HCT116 (cell line): ENCODE measurements at regions not wholly inside any gene's neighbourhood (a gene's known extent, or its start where the extent isn't known, plus 50 kb on each side); places are given as distances from the start of the nearest gene placed in this dataset.

ENCODE experiments used
- ATAC-seq: fragments of 200-7000 bp; cut with Tn5 transposase; 2 replicates; pipeline ENCODE4 v1.9.1; 2020; ENCODE audit warnings: mild to moderate bottlenecking, moderate library complexity
- BruUV-seq: library from RNA; stranded (reverse); fragments of 400-500 nt; replicated peaks from 2 replicates; lab custom pipeline; 2021; lab: Mats Ljungman, UMichigan
- CTCF ChIA-PET: fragments of 300-600 bp; sonication (Branson Sonifier 250); formaldehyde crosslinking; loops from one replicate; lab custom pipeline; 2021; ENCODE audit warnings: antibody characterized with exemption; lab: Charles Lee
- POLR2A ChIA-PET: fragments of 300-600, 350-600 bp; sonication (Branson Sonifier 250); formaldehyde crosslinking; loops from one replicate; lab custom pipeline; 2021; ENCODE audit warnings: antibody characterized with exemption; lab: Charles Lee
- RAD21 ChIA-PET, 2 experiments: fragments of 300-600 bp; sonication (Branson Sonifier 250); formaldehyde crosslinking; loops; one replicate each; lab custom pipeline; 2023; ENCODE audit warnings: low total read pairs in 2 of 2; ENCODE audit not compliant: uncharacterized antibody in 2 of 2, unreplicated experiment in 2 of 2, low non-redundant PET in 1 of 2; lab: Charles Lee
- DNase-seq: peaks from one replicate; pipeline ENCODE4 v3.0.0-alpha.2; 2010; ENCODE audit warnings: low read depth, low spot score
- H2AFZ ChIP-seq: fragments of 200-600 bp; shearing (Covaris generic), sonication (generic); 2 replicates; pipeline ENCODE4 v1.6.1; 2017; ENCODE audit warnings: low read depth, mixed run types, mixed read lengths, antibody characterized with exemption, low read length; ENCODE audit not compliant: poor library complexity, severe bottlenecking
- H3K27ac ChIP-seq: 2 replicates; pipeline ENCODE4 v1.5.1; 2012; ENCODE audit warnings: low read depth, low read length
- H3K27me3 ChIP-seq: fragments of 200-600 bp; sonication (generic); 2 replicates; pipeline ENCODE4 v1.6.1; 2016; ENCODE audit warnings: mixed run types, low read length, mixed read lengths; ENCODE audit not compliant: insufficient read depth
- H3K36me3 ChIP-seq, 2 experiments: fragments of 200-500 bp in 1 of 2; fragments of 200-600 bp in 1 of 2; sonication (Bioruptor generic) in 1 of 2; sonication (generic) in 1 of 2; 2 replicates each; pipeline versions ENCODE4 v1.5.1 to v1.6.1; 2014 to 2016; ENCODE audit warnings: low read length in 2 of 2, inconsistent platforms in 1 of 2, mixed read lengths in 1 of 2, mixed run types in 1 of 2; ENCODE audit not compliant: insufficient read depth in 2 of 2, control insufficient read depth in 1 of 2
- H3K4me1 ChIP-seq, 2 experiments: fragments of 200-600 bp in 1 of 2; sonication (generic) in 1 of 2; 2 replicates each; pipeline versions ENCODE4 v1.5.1 to v1.6.1; 2012 to 2017; ENCODE audit warnings: low read length in 2 of 2, inconsistent platforms in 1 of 2, mild to moderate bottlenecking in 1 of 2, mixed read lengths in 1 of 2, mixed run types in 1 of 2, moderate library complexity in 1 of 2; ENCODE audit not compliant: insufficient read depth in 2 of 2, control insufficient read depth in 1 of 2
- H3K4me2 ChIP-seq: fragments of 200-600 bp; sonication (generic); 2 replicates; pipeline ENCODE4 v1.6.1; 2017; ENCODE audit warnings: mixed run types, low read length, mixed read lengths
- H3K4me3 ChIP-seq, 2 experiments: fragments of 200-600 bp in 1 of 2; sonication (generic) in 1 of 2; replicated peaks in 1 of 2; 2 replicates each; pipeline ENCODE4 v1.5.1; 2011 to 2016; ENCODE audit warnings: low read length in 2 of 2, control low read depth in 1 of 2, low read depth in 1 of 2, mild to moderate bottlenecking in 1 of 2, mixed read lengths in 1 of 2, mixed run types in 1 of 2
- H3K79me2 ChIP-seq: fragments of 200-600 bp; sonication (generic); 2 replicates; pipeline ENCODE4 v1.6.1; 2017; ENCODE audit warnings: mild to moderate bottlenecking, mixed run types, low read length, moderate library complexity, mixed read lengths; ENCODE audit not compliant: insufficient read depth
- H3K9ac ChIP-seq: fragments of 200-600 bp; sonication (generic); 2 replicates; pipeline ENCODE4 v1.6.1; 2016; ENCODE audit warnings: low read length, mixed read lengths
- H3K9me2 ChIP-seq: fragments of 200-600 bp; sonication (generic), shearing (Covaris generic); 2 replicates; pipeline ENCODE4 v1.6.1; 2017; ENCODE audit warnings: mixed run types, mild to moderate bottlenecking, moderate library complexity; ENCODE audit not compliant: insufficient read depth
- H3K9me3 ChIP-seq, 2 experiments: fragments of 200-500 bp in 1 of 2; fragments of 200-600 bp in 1 of 2; sonication (Bioruptor generic) in 1 of 2; sonication (generic) in 1 of 2; 2 replicates each; pipeline ENCODE4 v1.6.1; 2014 to 2017; ENCODE audit warnings: low read length in 2 of 2, mixed read lengths in 2 of 2, inconsistent platforms in 1 of 2, low read depth in 1 of 2, mild to moderate bottlenecking in 1 of 2, mixed run types in 1 of 2, moderate library complexity in 1 of 2; ENCODE audit not compliant: control insufficient read depth in 1 of 2, insufficient read depth in 1 of 2
- H4K20me1 ChIP-seq: fragments of 200-600 bp; sonication (generic), shearing (Covaris generic); 2 replicates; pipeline ENCODE4 v1.6.1; 2017; ENCODE audit warnings: mixed run types, mild to moderate bottlenecking, moderate library complexity; ENCODE audit not compliant: insufficient read depth
- ATF3 ChIP-seq: IDR thresholded peaks from 2 replicates; pipeline ENCODE4 v1.6.1; 2012
- CEBPB ChIP-seq: IDR thresholded peaks from 2 replicates; pipeline ENCODE4 v1.6.1; 2012; ENCODE audit warnings: low read depth
- EGR1 ChIP-seq: IDR thresholded peaks from 2 replicates; pipeline ENCODE4 v1.6.1; 2012; ENCODE audit warnings: low read depth
- ELF1 ChIP-seq: IDR thresholded peaks from 2 replicates; pipeline ENCODE4 v1.6.1; 2012; ENCODE audit warnings: low read depth, borderline replicate concordance
- EZH2 ChIP-seq: fragments of 200-600 bp; sonication (generic); IDR thresholded peaks from 2 replicates; pipeline ENCODE4 v1.6.1; 2017; ENCODE audit warnings: antibody characterized with exemption, mixed run types
- EZH2phosphoT487 ChIP-seq: fragments of 200-600 bp; IDR thresholded peaks from 2 replicates; pipeline ENCODE4 v1.6.1; 2018; ENCODE audit warnings: antibody characterized with exemption, borderline replicate concordance
- FOSL1 ChIP-seq: IDR thresholded peaks from 2 replicates; pipeline ENCODE4 v1.6.1; 2012; ENCODE audit warnings: low read depth
- MAX ChIP-seq: IDR thresholded peaks from 2 replicates; pipeline ENCODE4 v1.6.1; 2012
- POLR2AphosphoS5 ChIP-seq: IDR thresholded peaks from 2 replicates; pipeline ENCODE4 v1.6.1; 2011; ENCODE audit warnings: mild to moderate bottlenecking, low read depth, low read length, moderate library complexity
- SP1 ChIP-seq: IDR thresholded peaks from 2 replicates; pipeline ENCODE4 v1.6.1; 2012; ENCODE audit warnings: low read depth
- SRF ChIP-seq: IDR thresholded peaks from 2 replicates; pipeline ENCODE4 v1.6.1; 2012; ENCODE audit warnings: low read depth
- ZBTB33 ChIP-seq: IDR thresholded peaks from 2 replicates; pipeline ENCODE4 v1.6.1; 2011; ENCODE audit warnings: mild to moderate bottlenecking, low read length, moderate library complexity; ENCODE audit not compliant: insufficient replicate concordance; ENCODE audit errors: extremely low read depth
- ZFX ChIP-seq: fragments of 450-650 bp; IDR thresholded peaks from 2 replicates; pipeline ENCODE4 v1.6.1; 2017
- intact Hi-C: fragments of 100-400 bp; cut with micrococcal nuclease; formaldehyde crosslinking; loops from 2 replicates; pipeline ENCODE4 v1.10.0; 2022

GRCh38 chr3:30140356-30141075, 465.9 kb upstream of the TGFBR2 start:
- CTCF ChIA-PET = no interaction called here
- BruUV-seq = no TSS peak
- H3K4me1 ChIP-seq = no peaks in the 10 kb centered on the region

GRCh38 chr3:30141178-30141581, 465.2 kb upstream of the TGFBR2 start:
- Histone ChIP-seq H3K9me2 (no peaks in the 10 kb centered on the region), H3K79me2 (no peaks in the 10 kb centered on the region), H3K4me1 (no peaks in the 10 kb centered on the region), H3K4me2 (no peak overlapping the region), H4K20me1 (no peaks in the 10 kb centered on the region), H2AFZ (no peak overlapping the region), H3K36me3 (no peaks in the 10 kb centered on the region), H3K27me3 (no peaks in the 10 kb centered on the region), H3K9me3 (no peaks in the 10 kb centered on the region), H3K4me3 (no peak overlapping the region), H3K27ac (no peak overlapping the region), H3K9ac (no peak overlapping the region)
- POLR2A ChIA-PET = no interaction called here
- DNase-seq = no peak
- RAD21 ChIA-PET = no interaction called here
- no TSS peak for BruUV-seq
- CTCF ChIA-PET = no interaction called here
- intact Hi-C loops = no loop called here
- ATAC-seq = no peak
- TF ChIP-seq SRF (no peak), ZFX (no peak), FOSL1 (no peak), EGR1 (no peak), CEBPB (no peak), SP1 (no peak), ZBTB33 (no peak), ELF1 (no peak), MAX (no peak), EZH2 (no peak), POLR2AphosphoS5 (no peak), ATF3 (no peak), EZH2phosphoT487 (no peak)

More at GRCh38 chr3:30140356-30141075, 465.9 kb upstream of the TGFBR2 start:
- Histone ChIP-seq H3K36me3 (no peaks in the 10 kb centered on the region), H3K27me3 (no peaks in the 10 kb centered on the region), H3K9ac (no peak overlapping the region), H3K9me3 (no peaks in the 10 kb centered on the region), H3K4me3 (no peak overlapping the region), H3K27ac (no peak overlapping the region), H3K79me2 (no peaks in the 10 kb centered on the region), H4K20me1 (no peaks in the 10 kb centered on the region), H2AFZ (no peak overlapping the region), H3K4me2 (no peak overlapping the region), H3K9me2 (no peaks in the 10 kb centered on the region)
- RAD21 ChIA-PET = no interaction called here
- no peak for DNase-seq
- intact Hi-C loops = no loop called here
- POLR2A ChIA-PET = no interaction called here
- TF ChIP-seq ZBTB33 (no peak), EZH2phosphoT487 (no peak), FOSL1 (no peak)
- no peak for ATAC-seq
